Mesothelial cell of epicardium (in vitro differentiated cells): ENCODE measurements at regions not wholly inside any gene's neighbourhood (a gene's known extent, or its start where the extent isn't known, plus 50 kb on each side); places are given as distances from the start of the nearest gene placed in this dataset.

ENCODE experiments used
- DNase-seq, 2 experiments: peaks; one replicate each; pipeline ENCODE4 v3.0.0; 2021; ENCODE audit warnings: low spot score in 2 of 2; ENCODE audit not compliant: unreplicated experiment in 2 of 2
- H3K27ac Mint-ChIP-seq: 2 replicates; pipeline ENCODE4 v1.8.0; 2021; ENCODE audit warnings: mixed read lengths
- H3K27me3 Mint-ChIP-seq: 2 replicates; pipeline ENCODE4 v1.8.0; 2021; ENCODE audit warnings: low read depth, mixed read lengths
- H3K36me3 Mint-ChIP-seq: 2 replicates; pipeline ENCODE4 v1.8.0; 2021; ENCODE audit warnings: mixed read lengths
- H3K4me1 Mint-ChIP-seq: 2 replicates; pipeline ENCODE4 v1.8.0; 2021; ENCODE audit warnings: mixed read lengths
- H3K4me3 Mint-ChIP-seq: 2 replicates; pipeline ENCODE4 v1.8.0; 2021; ENCODE audit warnings: mild to moderate bottlenecking, moderate library complexity, mixed read lengths
- H3K9me3 Mint-ChIP-seq: 2 replicates; pipeline ENCODE4 v1.8.0; 2021; ENCODE audit warnings: mixed read lengths
- CTCF ChIP-seq: fragments of 200-600 bp; sonication (generic); IDR thresholded peaks from one replicate; pipeline ENCODE4 v1.5.0; 2021; ENCODE audit warnings: antibody characterized with exemption; ENCODE audit not compliant: unreplicated experiment

GRCh38 chr9:103819936-103820335 lies 274.2 kb upstream of the SMC2 start:
- H3K27me3 Mint-ChIP-seq: no peaks in the 10 kb centered on the region
- H3K4me1 Mint-ChIP-seq: no peaks in the 10 kb centered on the region
- no peak for TF ChIP-seq CTCF
- no peaks in the 10 kb centered on the region for H3K9me3 Mint-ChIP-seq
- H3K36me3 Mint-ChIP-seq: no peaks in the 10 kb centered on the region
- H3K27ac Mint-ChIP-seq: no peak overlapping the region
- H3K4me3 Mint-ChIP-seq: no peak overlapping the region
- DNase-seq: no peak

DNA sequence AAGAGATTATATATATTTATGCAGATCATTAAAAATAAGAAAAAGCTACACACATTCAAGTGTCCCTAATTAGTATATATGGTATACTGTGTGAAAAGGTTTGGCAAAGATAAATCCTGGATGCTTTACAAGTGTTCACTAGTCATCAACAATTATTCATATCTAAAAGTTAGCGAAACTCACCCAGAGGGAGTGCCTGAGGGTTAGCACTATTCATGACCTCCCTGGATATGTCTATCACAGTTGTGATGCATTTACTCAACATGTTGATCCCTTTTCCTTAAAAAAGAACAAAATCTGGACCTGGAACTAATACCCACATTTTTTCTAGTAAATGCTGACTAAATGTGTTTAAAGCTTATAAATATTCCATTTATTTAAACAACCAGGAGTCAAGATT lies 273.0 kb upstream of the SMC2 start:
- no peaks in the 10 kb centered on the region for H3K27me3 Mint-ChIP-seq
- H3K9me3 Mint-ChIP-seq: no peaks in the 10 kb centered on the region
- H3K4me1 Mint-ChIP-seq: no peaks in the 10 kb centered on the region
- TF ChIP-seq CTCF: no peak
- no peaks in the 10 kb centered on the region for H3K36me3 Mint-ChIP-seq
- no peak overlapping the region for H3K4me3 Mint-ChIP-seq
- no peak for DNase-seq
- no peak overlapping the region for H3K27ac Mint-ChIP-seq

DNA sequence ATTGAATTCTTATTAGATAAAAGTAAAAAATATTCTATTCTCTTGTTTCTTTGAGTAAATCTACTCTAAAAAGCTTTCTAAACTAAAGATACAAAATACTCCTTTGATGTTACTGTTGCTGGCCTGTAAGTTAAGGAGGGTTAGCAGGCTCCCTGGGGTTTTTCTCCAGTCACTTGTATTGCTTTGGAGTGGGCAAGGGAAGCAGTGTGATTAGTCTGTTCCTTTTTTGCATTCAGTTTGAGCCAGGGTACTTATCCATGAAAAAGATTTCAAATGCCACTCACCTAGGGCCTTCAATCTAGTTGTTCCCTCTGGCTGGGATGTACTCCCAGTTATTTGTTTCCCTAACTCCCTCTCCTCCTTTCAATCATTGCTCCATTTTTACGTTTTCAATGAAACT lies 256.2 kb upstream of the SMC2 start:
- Mint-ChIP-seq H3K27me3 (no peaks in the 10 kb centered on the region), H3K4me3 (no peak overlapping the region), H3K36me3 (no peaks in the 10 kb centered on the region), H3K9me3 (no peaks in the 10 kb centered on the region), H3K27ac (no peak overlapping the region), H3K4me1 (no peaks in the 10 kb centered on the region)
- no peak for TF ChIP-seq CTCF
- DNase-seq: no peak

GRCh38 chr9:103839197-103839596 lies 254.9 kb upstream of the SMC2 start:
- no peaks in the 10 kb centered on the region for H3K4me1 Mint-ChIP-seq
- no peak overlapping the region for H3K4me3 Mint-ChIP-seq
- TF ChIP-seq CTCF: no peak
- no peak for DNase-seq
- H3K36me3 Mint-ChIP-seq: no peaks in the 10 kb centered on the region
- no peaks in the 10 kb centered on the region for H3K27me3 Mint-ChIP-seq
- peaks cover 3% of the 10 kb centered on the region for H3K9me3 Mint-ChIP-seq
- H3K27ac Mint-ChIP-seq: no peak overlapping the region

- H3K4me3 Mint-ChIP-seq: no peak overlapping the region
- H3K4me1 Mint-ChIP-seq: no peaks in the 10 kb centered on the region
- no peaks in the 10 kb centered on the region for H3K27me3 Mint-ChIP-seq
- DNase-seq: no peak
- no peaks in the 10 kb centered on the region for H3K36me3 Mint-ChIP-seq
- H3K9me3 Mint-ChIP-seq: no peaks in the 10 kb centered on the region
- H3K27ac Mint-ChIP-seq: no peak overlapping the region
- no peak for TF ChIP-seq CTCF
Observed at GRCh38 chr9:103867886-103868285, 226.2 kb upstream of the SMC2 start.

GRCh38 chr9:103872811-103873210 lies 221.3 kb upstream of the SMC2 start:
- TF ChIP-seq CTCF: no peak
- no peaks in the 10 kb centered on the region for H3K4me1 Mint-ChIP-seq
- no peaks in the 10 kb centered on the region for H3K27me3 Mint-ChIP-seq
- no peaks in the 10 kb centered on the region for H3K36me3 Mint-ChIP-seq
- no peak overlapping the region for H3K4me3 Mint-ChIP-seq
- H3K27ac Mint-ChIP-seq: no peak overlapping the region
- no peaks in the 10 kb centered on the region for H3K9me3 Mint-ChIP-seq
- DNase-seq: no peak
